ENCODE measurements at regions not wholly inside any gene's neighbourhood (a gene's known extent, or its start where the extent isn't known, plus 50 kb on each side); places are given as distances from the start of the nearest gene placed in this dataset.

DNA sequence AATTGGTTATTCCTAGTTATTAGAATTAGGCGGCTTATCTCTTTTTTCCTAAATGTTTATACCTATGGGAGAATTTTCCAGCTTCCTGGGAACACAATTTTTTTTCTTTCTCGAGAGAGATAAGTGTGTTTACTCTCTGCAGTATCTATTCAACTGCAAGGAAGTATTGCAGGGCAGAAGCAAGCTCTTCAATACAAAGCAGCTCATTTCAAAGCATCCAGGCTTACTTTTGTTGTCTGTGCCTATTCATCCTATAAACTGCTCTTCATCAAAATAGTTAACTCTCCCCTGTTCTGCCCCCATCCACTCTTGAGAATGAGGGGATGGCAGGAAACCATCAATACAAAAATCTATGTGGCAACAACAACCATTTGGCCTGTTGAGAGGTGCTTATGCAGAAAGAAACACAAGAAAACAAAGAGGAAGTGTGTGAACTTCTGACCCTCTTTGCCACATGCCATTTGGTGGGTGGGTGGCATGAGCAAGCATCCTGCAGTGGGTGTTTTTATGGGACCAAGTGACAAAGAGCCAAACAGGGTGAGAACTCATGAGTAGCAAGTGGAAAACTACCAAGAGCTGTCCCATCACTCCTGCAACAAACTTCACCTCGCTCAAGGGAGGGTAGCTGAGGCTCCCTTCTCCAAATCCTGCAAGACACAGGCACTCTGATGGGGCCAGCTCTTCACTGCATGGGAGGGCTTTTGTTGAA lies 50.6 kb upstream of the MRPS6 start:
- DNase-seq (ENCODE audit: low spot score), result no peak

DNA sequence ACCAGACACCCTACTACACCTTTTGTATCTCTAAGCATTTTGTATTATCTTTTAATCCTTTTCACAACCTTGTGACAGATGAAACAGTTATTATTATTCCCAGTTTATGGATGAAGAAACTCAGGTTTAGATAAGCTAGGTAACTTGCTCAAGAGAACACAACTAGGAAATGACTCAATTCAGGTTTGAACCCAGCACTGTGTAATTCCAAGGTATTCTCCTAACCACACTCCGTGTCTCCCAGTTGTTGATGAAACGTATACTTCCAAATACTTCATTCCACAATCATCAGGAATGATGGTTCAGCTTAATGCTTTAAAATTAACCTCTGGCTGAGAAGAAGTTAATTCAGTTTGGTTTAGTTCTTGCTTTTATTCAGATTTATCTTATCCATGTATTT lies 51.7 kb upstream of the MRPS6 start:
- no peak for DNase-seq (ENCODE audit: low spot score)

DNA sequence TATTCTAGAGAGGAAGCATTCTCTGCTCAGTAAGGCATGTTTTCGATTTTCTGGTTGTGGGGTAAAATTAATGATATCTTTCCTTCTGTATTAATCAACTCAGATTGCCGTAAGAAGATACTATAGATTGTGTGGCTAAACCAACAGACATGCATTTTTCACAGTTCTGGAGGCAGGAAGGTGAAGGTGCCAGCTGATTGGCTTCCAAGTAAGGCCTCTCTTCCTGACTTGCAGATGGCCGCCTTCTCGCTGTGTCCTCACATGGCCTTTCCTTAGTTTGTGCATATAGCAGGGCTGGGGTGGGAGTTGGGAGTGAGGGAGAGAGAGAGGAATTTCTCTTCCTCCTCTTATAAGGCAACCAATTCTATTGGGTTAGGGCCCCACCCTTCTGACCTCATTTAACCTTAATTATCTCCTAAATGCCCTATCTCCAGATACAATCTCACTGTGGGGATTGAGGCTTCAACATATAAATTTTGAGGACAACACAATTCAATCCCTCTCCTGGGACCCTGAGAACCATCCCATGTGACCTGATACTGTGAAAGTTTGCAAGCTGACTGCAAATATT lies 52.3 kb upstream of the MRPS6 start:
- DNase-seq (ENCODE audit: low spot score), result no peak

DNA sequence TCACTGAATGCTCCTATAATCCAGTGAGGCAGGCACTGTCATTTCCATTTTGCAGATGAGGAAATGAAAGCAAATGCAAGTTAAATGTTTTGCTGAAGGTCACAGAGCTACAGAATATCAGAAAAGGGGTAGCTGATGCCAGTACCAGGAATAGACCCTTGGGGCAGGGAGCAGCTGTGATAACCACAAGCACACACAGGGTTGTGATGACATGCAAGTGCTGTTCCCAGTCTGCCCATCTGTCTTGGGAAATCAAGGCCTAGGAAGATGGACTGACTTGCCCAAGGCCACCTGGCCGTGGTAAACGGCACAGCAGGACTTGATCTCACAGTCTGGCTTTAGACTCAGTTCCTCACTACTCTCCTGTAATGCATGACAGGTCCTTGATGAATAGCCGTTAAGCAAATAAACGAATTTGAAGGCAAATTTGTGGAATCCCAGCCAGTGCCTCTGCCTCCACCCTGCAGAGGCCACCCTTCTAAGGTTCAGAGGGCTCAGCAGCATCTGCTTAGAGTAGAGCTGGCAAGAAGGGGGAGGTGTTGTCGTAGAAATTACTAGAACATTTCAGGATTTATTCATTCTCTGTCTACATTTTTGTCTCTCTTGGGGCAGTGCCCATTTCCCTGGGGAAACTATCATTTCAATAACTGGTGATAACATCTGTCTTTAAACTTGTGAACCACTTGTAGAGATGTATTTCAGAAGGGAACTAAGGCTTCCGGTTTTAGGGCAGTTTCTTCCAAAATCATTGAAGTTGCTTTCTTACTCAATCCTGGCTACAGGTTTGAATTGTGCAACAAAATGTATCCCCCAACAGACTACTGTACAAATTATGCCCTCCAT lies 53.2 kb upstream of the MRPS6 start:
- DNase-seq (ENCODE audit: low spot score), result no peak

DNA sequence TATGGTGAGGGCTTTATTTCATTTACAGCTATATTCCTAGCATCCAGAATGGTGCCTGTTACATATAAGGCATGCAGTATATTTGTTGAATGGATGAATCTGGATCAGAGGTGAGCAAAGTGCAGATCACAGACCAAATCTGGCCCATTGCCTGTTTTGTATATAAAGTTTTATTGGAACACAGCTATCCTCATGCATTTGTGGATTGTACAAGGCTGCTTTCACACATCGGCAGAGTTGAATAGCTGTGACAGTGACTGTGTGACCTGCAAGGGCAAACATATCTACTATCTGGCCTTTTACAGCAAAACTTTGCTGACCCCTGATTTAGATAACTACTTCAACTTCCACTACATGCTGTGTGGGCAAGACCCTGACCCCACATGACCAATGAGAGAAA lies 54.0 kb upstream of the MRPS6 start:
- no peak for DNase-seq (ENCODE audit: low spot score)

DNA sequence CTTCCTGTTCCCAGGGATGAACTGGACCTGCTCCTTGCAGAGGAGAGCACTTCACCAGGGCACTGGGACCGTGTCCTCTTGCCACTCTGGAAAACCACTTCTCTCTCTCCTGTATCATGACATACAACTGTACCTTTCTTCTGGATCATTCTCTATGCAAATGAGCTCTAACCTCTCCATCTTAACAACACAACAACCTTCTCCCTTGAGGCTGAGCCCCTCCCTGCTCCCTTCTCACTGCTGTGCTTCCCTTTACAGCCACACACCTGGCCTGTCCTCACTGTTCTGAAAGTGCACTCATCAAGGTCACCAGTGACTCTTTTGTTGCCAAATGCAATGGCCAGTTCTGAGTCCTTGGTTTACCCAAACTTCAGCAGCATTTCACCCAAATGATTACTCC lies 54.5 kb upstream of the MRPS6 start:
- DNase-seq (ENCODE audit: low spot score), result no peak

DNA sequence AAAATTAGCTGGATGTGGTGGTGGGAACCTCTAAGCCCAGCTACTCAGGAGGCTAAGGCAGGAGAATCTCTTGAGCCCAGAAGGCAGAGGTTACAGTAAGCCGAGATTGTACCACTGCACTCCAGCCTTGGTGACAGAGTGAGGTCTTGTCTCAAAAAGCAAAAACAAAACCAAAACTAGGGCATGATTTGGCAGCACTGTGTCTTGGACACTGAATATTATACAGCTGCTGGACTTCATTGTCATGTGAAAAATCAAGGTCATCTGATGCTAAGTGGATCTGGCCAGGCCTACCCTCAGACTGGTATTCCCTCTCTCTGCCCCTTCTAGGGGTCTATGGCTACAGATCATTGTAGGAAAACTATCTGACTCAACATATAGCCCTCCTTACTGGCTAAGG lies 55.2 kb upstream of the MRPS6 start:
- DNase-seq (ENCODE audit: low spot score), result no peak

DNA sequence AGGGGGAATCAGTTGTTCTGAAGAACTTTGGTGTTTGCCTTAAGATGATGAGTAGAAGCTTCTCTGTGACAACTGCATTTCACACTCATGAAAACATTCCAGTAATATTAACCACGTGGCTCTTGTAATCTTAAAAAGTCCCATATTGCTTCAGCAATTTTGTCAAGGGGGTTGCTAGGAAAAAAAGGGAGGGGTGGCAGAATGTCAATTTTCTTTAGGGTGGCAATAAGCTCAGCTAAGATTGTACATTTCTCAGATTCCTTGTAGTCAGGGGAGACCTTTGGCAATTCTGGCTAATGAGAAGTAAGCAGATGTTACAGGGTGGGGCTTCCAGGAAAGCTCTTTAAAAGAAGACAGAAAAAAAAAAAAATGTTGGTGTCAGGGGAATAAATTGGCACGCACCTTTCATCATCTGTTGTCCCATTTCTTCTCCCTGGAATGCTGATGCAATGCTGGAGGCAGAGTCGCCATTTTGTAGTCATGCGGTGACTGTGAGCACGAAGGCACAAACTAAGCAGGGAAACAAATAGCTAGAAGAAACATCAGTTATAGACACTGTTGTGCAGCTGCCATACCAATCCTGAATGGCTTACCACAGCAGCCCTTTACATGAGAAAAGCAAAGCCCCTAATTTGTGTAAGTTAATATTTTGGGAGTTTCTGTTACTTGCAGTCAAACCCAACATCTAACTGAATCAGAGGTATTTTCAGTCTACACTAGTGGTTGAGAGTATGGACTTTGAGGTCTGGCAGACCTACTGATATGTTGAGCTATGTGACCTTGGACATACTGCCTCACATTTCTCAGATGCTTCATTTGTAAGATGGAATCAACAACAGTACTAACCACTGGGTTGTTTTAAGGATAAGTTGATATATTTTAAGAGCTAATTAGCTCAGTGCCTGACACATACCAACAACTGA lies 56.1 kb upstream of the MRPS6 start:
- DNase-seq (ENCODE audit: low spot score), result no peak

DNA sequence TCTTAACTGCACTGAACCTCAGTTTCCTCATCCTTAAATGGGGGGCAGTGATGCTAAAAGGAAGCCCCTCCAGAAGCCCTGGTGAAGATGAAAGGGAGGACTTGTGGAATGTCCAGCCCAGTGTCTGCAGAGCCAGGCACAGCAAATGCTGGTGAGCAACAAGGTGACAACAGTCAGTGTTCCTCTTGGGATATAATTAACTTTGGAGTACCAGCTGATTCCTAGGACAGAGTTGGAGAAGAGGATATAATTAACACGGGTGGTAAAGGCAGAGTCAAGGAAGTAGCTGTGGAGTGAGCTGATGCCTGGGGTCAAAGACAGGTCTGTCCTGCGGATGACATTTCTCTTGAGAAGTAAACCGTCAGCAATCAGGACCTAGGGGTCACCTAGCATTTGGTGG lies 60.7 kb upstream of the MRPS6 start:
- no peak for DNase-seq (ENCODE audit: low spot score)

DNA sequence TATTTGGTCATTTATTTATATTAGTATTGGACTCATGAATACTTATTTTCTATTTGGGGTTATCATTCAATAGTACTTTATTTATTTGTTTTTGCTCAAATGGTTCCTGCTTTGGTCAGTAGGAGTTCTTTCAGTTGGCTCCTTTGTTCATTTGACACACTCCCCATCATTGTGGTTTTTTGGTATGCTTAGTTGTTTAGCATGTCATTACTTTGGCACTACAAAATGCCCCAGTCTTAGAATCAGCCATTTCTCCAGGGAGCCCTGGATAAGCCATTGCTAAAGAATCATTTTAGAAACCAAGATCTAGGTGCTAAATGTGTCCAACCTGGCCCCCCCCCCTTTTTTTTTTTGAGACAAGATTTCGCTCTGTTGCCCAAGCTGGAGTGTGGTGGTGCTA lies 61.7 kb upstream of the MRPS6 start:
- no peak for DNase-seq (ENCODE audit: low spot score)

DNA sequence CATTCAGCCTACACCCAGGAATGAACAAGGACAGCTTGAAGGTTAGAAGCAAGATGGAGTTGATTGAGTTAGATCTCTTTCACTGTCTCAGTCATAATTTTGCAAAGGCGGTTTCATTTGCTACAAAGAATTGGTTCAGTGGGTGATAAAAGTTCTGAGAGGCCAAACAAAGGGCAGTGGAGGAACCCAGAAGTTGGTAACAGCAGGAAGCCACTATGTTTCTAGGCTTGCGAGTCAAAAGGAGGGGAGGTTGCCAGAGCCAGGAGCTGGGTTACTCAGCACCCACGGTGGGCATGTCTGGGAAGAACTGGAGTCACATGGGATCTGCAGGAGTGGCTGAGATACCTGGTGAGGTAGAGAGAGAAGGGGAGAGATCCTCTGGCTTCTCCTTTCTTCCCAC lies 64.2 kb upstream of the MRPS6 start:
- no peak for DNase-seq (ENCODE audit: low spot score)

DNA sequence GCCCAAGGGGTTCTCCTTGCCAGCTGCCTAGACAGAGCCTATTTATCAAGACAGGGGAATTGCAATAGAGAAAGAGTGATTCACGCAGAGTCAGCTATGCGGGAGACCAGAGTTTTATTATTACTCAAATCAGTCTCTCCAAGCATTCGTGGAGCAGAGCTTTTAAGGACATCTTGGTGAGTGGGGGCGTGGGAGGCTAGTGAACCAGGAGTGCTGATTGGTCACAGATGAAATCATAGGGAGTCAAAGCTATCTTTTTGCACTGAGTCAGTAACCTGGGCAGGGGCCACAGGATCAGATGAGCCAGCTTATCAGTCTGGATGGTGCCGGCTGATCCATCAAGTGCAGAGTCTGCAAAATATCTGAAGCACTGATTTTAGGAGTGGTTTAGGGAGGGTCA lies 64.8 kb upstream of the MRPS6 start:
- DNase-seq (ENCODE audit: low spot score), result no peak

DNA sequence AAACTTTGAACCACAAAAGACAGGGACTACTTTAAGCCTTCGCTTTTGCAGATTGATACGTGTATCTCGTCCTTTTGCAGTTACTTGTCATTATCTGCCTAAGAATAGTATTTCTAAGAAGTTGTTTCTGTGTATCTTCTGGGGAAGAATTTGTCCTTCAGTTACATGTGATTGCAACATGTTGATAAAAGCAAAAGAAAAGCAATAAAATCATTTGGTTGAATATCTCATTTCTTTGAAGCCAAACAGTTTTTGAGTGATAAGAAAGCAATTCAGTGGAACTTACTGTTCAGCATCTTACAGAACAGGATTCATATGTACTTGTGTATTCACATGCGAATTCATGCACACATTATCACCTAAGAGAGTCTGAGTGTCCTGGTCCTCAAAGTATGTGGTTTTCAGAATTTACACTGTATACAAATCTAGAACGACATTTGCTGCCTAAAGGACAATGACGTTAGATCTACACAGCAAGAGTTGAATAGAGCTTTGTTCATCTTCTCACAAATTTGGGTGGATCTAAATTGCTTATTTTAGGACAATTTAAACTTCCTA lies 66.7 kb upstream of the MRPS6 start:
- no peak for DNase-seq (ENCODE audit: low spot score)

DNA sequence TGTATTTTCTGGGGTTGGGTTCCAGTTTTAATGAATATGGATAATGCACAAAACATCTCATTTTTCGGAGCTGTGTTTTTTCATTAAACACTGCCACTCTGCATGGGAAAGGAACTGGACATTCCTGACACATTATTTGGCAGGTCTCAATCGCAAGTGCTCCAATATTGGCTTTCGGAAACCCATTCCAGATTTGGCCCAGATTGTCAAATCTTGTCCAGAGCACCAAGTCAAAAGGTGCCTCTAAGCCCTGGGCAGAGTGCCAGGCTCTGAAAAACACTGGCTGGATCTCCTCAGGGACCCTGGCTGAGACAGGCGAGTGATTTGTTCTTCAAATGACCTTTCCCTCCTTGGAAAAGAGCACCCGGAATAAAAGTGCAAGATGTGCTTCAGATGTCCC lies 68.4 kb upstream of the MRPS6 start:
- no peak for DNase-seq (ENCODE audit: low spot score)

DNA sequence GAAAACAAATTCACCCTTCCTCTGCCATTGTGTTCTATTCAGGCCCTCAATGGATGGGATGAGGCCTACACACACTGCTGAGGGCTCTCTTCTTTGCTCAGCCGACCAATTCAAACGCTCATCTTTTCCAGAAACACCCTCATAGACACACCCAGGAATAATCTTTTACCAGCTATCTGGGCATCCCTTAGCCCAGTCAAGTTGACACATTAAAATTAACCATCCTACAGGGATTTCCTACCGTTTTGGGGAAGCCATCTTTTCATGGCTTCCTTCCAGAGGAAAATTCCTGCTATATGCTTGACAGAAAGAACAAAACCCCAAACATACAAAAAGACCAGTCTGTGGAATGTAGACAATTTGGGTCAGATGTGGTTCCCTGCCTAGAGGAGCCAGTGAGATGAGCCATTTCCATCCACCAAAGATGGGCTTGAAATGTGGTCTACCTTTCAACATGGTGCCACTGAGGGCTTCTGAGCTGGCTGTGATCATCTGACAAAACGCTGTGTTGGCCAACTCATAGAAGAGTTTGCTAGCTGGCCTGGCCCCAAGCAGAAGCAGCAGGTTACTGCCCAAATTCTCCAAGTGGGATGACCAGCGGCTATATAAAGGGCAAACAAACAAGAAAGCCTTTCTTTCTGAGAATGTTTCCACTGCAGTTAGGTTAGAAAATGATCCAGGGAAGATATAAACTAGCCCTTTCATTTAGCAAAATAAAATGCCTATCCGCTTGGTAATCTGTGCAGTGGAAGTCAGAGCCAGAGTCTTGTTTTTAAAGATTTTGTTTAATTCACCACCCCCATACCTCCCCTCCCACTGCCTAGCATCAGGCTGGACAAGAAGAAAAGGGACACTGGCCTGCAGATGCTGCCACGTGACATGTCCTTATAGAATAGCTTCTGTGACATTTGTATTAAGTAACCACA lies 69.1 kb upstream of the MRPS6 start:
- DNase-seq (ENCODE audit: low spot score), result no peak

DNA sequence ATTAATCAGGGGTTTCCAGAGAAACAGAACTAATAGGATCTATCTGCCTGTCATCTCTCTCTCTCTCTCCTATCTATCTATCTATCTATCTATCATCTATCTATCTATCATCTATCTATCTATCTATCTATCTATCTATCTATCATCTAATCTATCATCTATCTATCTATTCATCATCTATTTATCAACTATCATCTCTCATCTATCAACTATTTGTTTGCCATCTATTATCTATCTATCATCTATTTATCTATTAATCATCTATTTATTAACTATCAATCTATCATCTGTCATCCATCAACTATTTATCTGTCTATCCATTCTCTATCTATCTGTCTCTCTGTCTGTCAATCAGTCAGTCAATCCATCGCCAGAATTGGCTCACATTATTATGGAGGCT lies 70.0 kb upstream of the MRPS6 start:
- no peak for DNase-seq (ENCODE audit: low spot score)

DNA sequence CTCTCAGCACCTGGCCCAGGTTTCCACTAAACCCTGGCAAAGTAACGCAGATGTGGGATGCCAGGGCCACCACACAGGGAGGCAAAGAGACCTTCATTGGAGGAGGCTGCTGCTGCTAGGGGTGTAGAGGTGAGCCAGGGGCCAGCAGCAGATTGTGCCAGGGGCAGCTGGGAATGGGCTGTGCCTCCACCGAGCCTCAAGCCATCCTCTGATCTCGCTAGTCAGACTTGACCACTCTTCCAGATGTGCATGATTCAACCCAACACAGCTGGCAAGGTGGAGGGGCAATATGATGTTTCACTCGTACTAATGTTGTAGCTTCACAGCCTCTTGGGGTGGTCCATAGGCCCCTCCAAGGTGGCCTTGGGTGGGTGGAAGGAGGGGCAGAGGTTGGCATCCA lies 73.0 kb upstream of the MRPS6 start:
- no peak for DNase-seq (ENCODE audit: low spot score)

DNA sequence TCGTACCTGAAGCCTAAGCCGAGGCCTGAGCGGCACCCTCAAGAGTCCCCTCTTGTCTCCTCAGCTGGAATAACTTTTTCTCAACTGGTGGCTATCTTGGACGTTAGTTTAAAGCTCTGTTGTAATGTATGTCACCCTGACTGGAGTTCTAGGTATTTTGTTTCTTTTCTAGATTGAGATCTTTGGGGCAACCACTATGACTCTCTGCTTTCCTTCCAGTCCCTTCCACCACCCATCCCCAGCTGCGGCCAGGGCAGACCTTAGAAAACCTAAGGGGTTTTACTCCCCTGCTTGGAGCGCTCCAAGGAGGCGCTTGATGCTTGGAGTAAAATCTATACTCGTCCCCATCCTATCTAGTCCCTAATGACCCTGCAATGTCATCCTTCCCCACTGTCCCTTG lies 74.6 kb upstream of the MRPS6 start:
- no peak for DNase-seq (ENCODE audit: low spot score)

DNA sequence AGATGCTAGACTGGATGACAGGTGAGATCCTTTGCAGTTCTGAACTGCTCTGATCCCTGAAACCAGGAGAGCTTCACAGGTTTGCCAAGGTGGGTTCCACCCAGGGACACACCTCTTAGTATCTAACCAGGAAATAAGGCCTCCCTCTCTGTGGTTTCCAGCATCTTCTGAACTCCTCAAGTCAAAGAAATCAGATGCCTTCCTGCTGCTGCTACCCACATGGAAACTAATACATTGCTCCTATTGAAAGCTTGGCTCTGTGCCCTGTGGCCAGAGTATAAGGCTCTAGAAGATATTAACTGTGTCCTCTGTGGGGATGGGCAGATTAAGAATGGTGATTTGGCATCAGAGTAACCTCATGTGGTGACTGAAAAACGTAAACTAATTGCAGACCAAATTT lies 75.0 kb upstream of the MRPS6 start:
- DNase-seq (ENCODE audit: low spot score), result no peak

DNA sequence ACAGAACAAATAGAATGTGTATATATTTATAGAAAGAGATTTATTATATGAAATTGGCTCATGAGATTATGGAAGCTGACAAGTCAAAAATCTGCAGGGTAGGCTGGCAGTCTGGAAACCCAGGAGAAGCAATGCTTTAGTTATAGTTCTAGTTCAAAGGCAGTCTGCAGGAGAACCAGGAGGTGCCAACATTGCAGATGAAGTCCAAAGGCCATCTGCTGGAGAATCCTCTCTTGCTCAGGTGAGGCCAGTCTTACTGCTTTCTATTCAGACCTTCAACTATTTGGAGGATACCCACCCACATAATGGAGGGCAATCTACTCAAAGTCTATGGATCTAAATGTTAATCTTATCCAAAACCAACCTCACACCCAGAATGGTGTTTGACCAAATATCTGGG lies 75.9 kb upstream of the MRPS6 start:
- no peak for DNase-seq (ENCODE audit: low spot score)

DNA sequence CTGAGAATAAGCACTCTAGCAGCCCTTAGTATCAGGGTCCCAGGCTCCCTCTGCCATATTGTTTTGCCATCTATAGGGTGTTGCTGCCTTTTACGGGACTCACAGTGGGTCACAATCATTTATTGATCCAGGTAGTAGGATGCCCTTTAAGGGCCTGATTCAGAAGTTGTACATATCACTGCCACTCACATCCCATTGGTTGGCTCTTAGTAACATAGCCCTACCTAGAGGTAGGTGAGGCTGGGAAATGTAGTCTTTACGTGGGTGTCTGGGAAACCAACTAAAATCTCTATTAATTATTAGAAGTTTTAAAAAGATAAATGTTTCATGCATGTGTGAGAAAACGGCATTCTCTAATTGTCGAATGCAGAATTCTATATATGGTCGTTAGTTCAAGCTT lies 78.8 kb upstream of the ATP5PO start:
- no peak for DNase-seq (ENCODE audit: low spot score)
